ENCODE measurements at regions not wholly inside any gene's neighbourhood (a gene's known extent, or its start where the extent isn't known, plus 50 kb on each side); places are given as distances from the start of the nearest gene placed in this dataset.

- TF ChIP-seq CTCF (tag by site-specific recombination; IDR thresholded peaks at IDR 0.05) (no peak), ZNF677 (tag by site-specific recombination; IDR thresholded peaks at IDR 0.05) (no peak), ZNF24 (tag by site-specific recombination; IDR thresholded peaks at IDR 0.05) (no peak), ZNF391 (tag by site-specific recombination; IDR thresholded peaks at IDR 0.05; ENCODE audit: borderline replicate concordance, low read depth) (no peak), ZNF423 (tag by site-specific recombination; IDR thresholded peaks at IDR 0.05) (no peak), ZNF2 (tag by site-specific recombination; IDR thresholded peaks at IDR 0.05) (no peak)
Measured at GRCh38 chr4:22077571-22077970, 129.0 kb upstream of the KCNIP4 start.

All from HEK293 (cell line).